Panc1 (cell line): ENCODE measurements at regions not wholly inside any gene's neighbourhood (a gene's known extent, or its start where the extent isn't known, plus 50 kb on each side); places are given as distances from the start of the nearest gene placed in this dataset.

Source experiments
- ATAC-seq: fragments of 200-7000 bp; cut with Tn5 transposase; 2 replicates; pipeline ENCODE4 v1.9.1; 2020; ENCODE audit warnings: mild to moderate bottlenecking, moderate library complexity
- BruUV-seq: library from RNA; stranded (reverse); fragments of 400-500 nt; replicated peaks from 2 replicates; lab custom pipeline; 2021; lab: Mats Ljungman, UMichigan
- CTCF ChIA-PET: fragments of 300-600 bp; sonication (Branson Sonifier 250); formaldehyde crosslinking; loops from one replicate; lab custom pipeline; 2022; ENCODE audit warnings: antibody characterized with exemption; lab: Charles Lee
- POLR2A ChIA-PET: fragments of 300-600 bp; sonication (Branson Sonifier 250); formaldehyde crosslinking; loops from one replicate; lab custom pipeline; 2022; ENCODE audit warnings: antibody characterized with exemption; lab: Charles Lee
- DNase-seq: peaks from one replicate; pipeline ENCODE4 v3.0.0-alpha.2; 2010; ENCODE audit warnings: low read depth, low spot score
- H3K27ac ChIP-seq: 2 replicates; pipeline ENCODE4 v1.5.1; 2011; ENCODE audit warnings: mild to moderate bottlenecking, low read length, inconsistent platforms
- H3K27me3 ChIP-seq: fragments of 200-500 bp; sonication (Bioruptor generic); 2 replicates; pipeline ENCODE4 v1.6.0; 2014; ENCODE audit warnings: low read length, inconsistent platforms; ENCODE audit not compliant: control insufficient read depth, insufficient read depth
- H3K36me3 ChIP-seq: fragments of 200-500 bp; sonication (Bioruptor generic); 2 replicates; pipeline ENCODE4 v1.5.1; 2014; ENCODE audit warnings: inconsistent platforms, mild to moderate bottlenecking, low read length, moderate library complexity; ENCODE audit not compliant: control insufficient read depth, insufficient read depth
- H3K4me1 ChIP-seq: 2 replicates; pipeline ENCODE4 v1.5.1; 2011; ENCODE audit warnings: inconsistent platforms, mild to moderate bottlenecking, low read length, moderate library complexity; ENCODE audit not compliant: control insufficient read depth, insufficient read depth
- H3K4me3 ChIP-seq, 2 experiments: 2 replicates each; pipeline ENCODE4 v1.5.1; 2011 to 2012; ENCODE audit warnings: low read depth in 2 of 2, low read length in 2 of 2, mild to moderate bottlenecking in 2 of 2, inconsistent platforms in 1 of 2, moderate library complexity in 1 of 2
- H3K9me3 ChIP-seq: fragments of 200-500 bp; sonication (Bioruptor generic); 2 replicates; pipeline ENCODE4 v1.5.1; 2014; ENCODE audit warnings: low read depth, mild to moderate bottlenecking, inconsistent platforms, low read length, moderate library complexity; ENCODE audit not compliant: control insufficient read depth, insufficient read depth
- POLR2AphosphoS5 ChIP-seq: IDR thresholded peaks from 2 replicates; pipeline ENCODE4 v1.6.1; 2012; ENCODE audit warnings: mild to moderate bottlenecking, low read depth, low read length, moderate library complexity
- SIN3A ChIP-seq: IDR thresholded peaks from 2 replicates; pipeline ENCODE4 v1.6.1; 2012; ENCODE audit warnings: low read depth, mild to moderate bottlenecking, low read length, moderate library complexity, borderline replicate concordance; ENCODE audit not compliant: insufficient read depth
- TCF7L2 ChIP-seq: IDR thresholded peaks from 2 replicates; pipeline ENCODE4 v1.6.1; 2011; ENCODE audit warnings: mild to moderate bottlenecking, low read depth, low read length, inconsistent platforms
- in situ Hi-C: cut with HindIII; loops from 2 replicates; pipeline ENCODE4 v1.10.0; 2016; ENCODE audit warnings: low sequenced_read_pairs, low pct_unique_long_range_greater_than_20kb
- intact Hi-C: fragments of 100-400 bp; cut with micrococcal nuclease; formaldehyde crosslinking; loops from one replicate; pipeline ENCODE4 v1.10.0; 2022; ENCODE audit not compliant: unreplicated experiment
- TF ChIP-seq, protein P1 (sequence below): fragments of 450-650 bp; IDR thresholded peaks from 2 replicates; pipeline ENCODE4 v1.5.1; 2017; ENCODE audit warnings: mild to moderate bottlenecking
- TF ChIP-seq, protein P2 (sequence below), 2 experiments: IDR thresholded peaks; 2 replicates each; pipeline ENCODE4 v1.6.1; 2011 to 2012; ENCODE audit warnings: low read depth in 2 of 2, control low read depth in 1 of 2, low read length in 1 of 2, mild to moderate bottlenecking in 1 of 2, moderate library complexity in 1 of 2; ENCODE audit not compliant: insufficient read depth in 1 of 2

DNA sequence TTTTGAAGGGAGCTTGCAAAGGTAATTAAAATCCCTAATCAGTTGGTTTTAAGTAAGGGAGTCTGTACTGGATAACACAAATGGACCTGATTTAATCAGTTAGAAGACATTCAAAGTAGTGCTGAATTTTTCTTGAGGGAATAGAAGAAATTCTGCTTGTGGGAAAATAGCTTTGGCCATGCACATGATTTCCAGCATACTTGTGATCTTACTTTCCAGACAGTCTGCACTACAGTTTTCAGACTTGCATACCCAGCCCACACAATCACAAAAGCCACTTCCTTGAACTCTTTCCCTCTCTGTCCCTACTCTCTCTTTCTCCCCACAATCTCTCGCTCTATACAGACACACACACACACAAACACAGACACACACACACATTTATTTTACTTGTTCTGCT is 852.1 kb downstream of the PLA2G4A start:
- ATAC-seq (no peak), DNase-seq (no peak)
- CTCF ChIA-PET, result no interaction called here
- Histone ChIP-seq H3K4me3 (no peak overlapping the region), H3K9me3 (0 out of 2 replicates have a peak, but pooled peaks cover 3% of the 10 kb centered on the region), H3K36me3 (no peaks in the 10 kb centered on the region), H3K27ac (no peak overlapping the region), H3K4me1 (no peaks in the 10 kb centered on the region), H3K27me3 (no peaks in the 10 kb centered on the region)
- no TSS peak for BruUV-seq
- no peak for TF ChIP-seq TCF7L2
- no peak for TF ChIP-seq SIN3A
- TF ChIP-seq POLR2AphosphoS5, result no peak
- TF ChIP-seq, protein P1, sequence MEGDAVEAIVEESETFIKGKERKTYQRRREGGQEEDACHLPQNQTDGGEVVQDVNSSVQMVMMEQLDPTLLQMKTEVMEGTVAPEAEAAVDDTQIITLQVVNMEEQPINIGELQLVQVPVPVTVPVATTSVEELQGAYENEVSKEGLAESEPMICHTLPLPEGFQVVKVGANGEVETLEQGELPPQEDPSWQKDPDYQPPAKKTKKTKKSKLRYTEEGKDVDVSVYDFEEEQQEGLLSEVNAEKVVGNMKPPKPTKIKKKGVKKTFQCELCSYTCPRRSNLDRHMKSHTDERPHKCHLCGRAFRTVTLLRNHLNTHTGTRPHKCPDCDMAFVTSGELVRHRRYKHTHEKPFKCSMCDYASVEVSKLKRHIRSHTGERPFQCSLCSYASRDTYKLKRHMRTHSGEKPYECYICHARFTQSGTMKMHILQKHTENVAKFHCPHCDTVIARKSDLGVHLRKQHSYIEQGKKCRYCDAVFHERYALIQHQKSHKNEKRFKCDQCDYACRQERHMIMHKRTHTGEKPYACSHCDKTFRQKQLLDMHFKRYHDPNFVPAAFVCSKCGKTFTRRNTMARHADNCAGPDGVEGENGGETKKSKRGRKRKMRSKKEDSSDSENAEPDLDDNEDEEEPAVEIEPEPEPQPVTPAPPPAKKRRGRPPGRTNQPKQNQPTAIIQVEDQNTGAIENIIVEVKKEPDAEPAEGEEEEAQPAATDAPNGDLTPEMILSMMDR, result no peak
- TF ChIP-seq, protein P2, sequence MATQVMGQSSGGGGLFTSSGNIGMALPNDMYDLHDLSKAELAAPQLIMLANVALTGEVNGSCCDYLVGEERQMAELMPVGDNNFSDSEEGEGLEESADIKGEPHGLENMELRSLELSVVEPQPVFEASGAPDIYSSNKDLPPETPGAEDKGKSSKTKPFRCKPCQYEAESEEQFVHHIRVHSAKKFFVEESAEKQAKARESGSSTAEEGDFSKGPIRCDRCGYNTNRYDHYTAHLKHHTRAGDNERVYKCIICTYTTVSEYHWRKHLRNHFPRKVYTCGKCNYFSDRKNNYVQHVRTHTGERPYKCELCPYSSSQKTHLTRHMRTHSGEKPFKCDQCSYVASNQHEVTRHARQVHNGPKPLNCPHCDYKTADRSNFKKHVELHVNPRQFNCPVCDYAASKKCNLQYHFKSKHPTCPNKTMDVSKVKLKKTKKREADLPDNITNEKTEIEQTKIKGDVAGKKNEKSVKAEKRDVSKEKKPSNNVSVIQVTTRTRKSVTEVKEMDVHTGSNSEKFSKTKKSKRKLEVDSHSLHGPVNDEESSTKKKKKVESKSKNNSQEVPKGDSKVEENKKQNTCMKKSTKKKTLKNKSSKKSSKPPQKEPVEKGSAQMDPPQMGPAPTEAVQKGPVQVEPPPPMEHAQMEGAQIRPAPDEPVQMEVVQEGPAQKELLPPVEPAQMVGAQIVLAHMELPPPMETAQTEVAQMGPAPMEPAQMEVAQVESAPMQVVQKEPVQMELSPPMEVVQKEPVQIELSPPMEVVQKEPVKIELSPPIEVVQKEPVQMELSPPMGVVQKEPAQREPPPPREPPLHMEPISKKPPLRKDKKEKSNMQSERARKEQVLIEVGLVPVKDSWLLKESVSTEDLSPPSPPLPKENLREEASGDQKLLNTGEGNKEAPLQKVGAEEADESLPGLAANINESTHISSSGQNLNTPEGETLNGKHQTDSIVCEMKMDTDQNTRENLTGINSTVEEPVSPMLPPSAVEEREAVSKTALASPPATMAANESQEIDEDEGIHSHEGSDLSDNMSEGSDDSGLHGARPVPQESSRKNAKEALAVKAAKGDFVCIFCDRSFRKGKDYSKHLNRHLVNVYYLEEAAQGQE (IDR thresholded peaks at IDR 0.05; ENCODE audit: insufficient read depth in 1 of 2, low read depth in 2 of 2, low read length in 1 of 2), result no peak
- POLR2A ChIA-PET, result no interaction called here
- intact Hi-C loops, result no loop called here
- in situ Hi-C loops, result no loop called here

DNA sequence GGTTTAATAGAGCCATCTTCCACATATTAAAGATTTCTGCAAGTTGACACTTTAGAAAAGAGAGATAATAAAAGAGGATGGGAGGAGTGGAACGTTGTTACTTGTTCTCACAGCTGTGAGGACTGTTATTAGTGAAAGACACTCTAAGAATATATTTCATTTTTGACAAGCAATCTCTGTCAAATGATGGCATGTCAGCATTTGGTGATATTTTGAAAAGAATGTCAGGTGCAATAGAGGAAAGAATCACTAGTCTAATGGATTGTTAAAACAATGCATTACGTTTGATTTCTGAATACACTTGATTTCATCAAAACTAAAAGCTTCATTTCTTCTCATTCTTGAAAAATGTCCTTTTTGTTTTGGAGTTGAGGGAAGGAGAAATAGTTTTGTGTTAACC is 853.4 kb downstream of the PLA2G4A start:
- intact Hi-C loops (no loop called here), in situ Hi-C loops (no loop called here)
- Histone ChIP-seq H3K4me1 (no peaks in the 10 kb centered on the region), H3K9me3 (0 out of 2 replicates have a peak, but pooled peaks cover 3% of the 10 kb centered on the region), H3K27me3 (no peaks in the 10 kb centered on the region), H3K4me3 (no peak overlapping the region), H3K27ac (no peak overlapping the region), H3K36me3 (no peaks in the 10 kb centered on the region)
- TF ChIP-seq SIN3A (no peak), TCF7L2 (no peak), POLR2AphosphoS5 (no peak)
- TF ChIP-seq, protein P2 (IDR thresholded peaks at IDR 0.05; ENCODE audit: insufficient read depth in 1 of 2, low read depth in 2 of 2, low read length in 1 of 2), result no peak
- TF ChIP-seq, protein P1, result no peak
- CTCF ChIA-PET, result no interaction called here
- POLR2A ChIA-PET, result no interaction called here
- DNase-seq (no peak), ATAC-seq (no peak)
- BruUV-seq, result no TSS peak
